ENCODE measurements at regions not wholly inside any gene's neighbourhood (a gene's known extent, or its start where the extent isn't known, plus 50 kb on each side); places are given as distances from the start of the nearest gene placed in this dataset.

DNA sequence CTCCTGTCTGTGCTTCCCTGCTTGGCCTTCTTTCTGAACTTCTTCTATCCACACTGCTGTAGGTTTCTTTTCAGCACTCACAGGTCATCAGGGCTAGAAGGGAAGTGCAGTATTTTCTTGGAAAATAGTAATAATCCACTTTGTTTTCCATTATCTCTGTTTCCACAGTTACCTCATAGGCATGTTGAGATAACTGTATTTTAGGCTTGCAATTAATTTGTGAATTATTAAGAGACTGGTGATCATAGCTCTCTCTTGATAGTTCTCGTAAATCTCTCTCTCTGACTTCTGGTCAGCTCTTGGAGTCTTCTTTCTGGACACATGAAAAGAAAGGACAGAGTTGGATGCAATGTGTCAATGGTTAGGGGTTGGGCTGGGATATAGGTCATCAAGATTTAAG lies 243.6 kb upstream of the IGFBP3 start:
- DNase-seq (ENCODE audit: low read depth), result no peak

DNA sequence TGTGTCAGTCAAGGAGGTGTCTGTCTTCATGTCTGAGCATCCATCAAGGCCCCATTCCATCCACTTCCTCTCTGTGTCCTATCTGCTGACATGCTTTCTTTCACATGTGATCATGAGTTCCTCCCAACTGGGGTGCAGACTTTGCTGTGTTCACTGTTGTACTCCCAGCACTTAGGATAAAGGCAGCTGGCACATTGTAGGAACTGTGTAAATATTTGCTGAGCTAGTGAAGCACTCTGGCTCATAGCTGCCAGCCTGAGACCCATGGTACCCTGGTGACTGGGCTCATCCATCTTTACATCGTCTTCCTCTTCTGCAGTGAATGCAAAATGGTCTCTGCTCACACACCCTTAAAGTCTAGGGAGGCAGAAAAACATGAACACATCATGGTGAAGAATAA lies 242.2 kb upstream of the IGFBP3 start:
- no peak for DNase-seq (ENCODE audit: low read depth)

- DNase-seq (ENCODE audit: low read depth), result no peak
Measured at GRCh38 chr7:46162609-46163008, 241.5 kb upstream of the IGFBP3 start.

DNA sequence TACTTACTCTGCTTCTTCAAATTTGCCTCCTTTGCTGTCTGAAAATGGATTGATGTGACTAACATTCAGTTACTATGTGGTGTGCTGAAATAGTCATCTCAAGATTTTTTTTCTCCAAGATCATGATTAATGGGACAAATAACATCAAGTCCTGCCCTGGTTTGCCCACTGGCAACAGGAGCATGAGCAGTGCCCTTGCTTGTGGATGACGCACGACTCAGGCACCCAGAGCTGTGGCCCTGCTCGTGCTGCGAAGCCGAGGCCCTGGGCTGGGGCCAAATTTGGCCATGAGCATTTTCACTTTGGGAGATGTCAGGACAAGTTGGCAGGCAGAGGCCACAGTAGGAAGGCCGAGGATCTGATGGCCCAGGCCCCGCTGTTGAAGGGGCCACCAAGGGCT lies 239.8 kb upstream of the IGFBP3 start:
- DNase-seq (ENCODE audit: low read depth), result no peak

- no peak for DNase-seq (ENCODE audit: low read depth)
Measured at GRCh38 chr7:46157931-46158330, 236.9 kb upstream of the IGFBP3 start.

- no peak for DNase-seq (ENCODE audit: low read depth)
Measured at GRCh38 chr7:46157404-46157803, 236.3 kb upstream of the IGFBP3 start.

DNA sequence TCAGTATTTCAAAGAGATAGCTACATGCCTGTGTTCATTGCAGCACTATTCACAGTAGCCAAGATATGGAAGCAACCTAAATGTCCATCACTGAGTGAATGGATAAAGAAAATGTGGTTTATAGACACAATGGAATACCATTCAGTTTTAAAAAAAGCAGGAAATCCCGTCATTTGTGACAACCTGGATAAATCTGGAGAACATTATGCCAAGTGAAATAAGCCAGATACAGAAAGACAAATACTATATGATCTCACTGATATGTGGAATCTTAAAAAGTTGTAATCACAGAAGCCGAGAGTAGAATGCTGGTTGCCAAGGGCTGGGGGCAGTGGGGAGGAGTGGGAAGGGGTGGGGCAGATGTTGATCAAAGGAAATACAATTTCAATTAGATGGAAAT lies 235.8 kb upstream of the IGFBP3 start:
- no peak for DNase-seq (ENCODE audit: low read depth)

- DNase-seq (ENCODE audit: low read depth), result no peak
Measured at GRCh38 chr7:46156086-46156485, 235.0 kb upstream of the IGFBP3 start.

GRCh38 chr7:46155367-46155766 lies 234.3 kb upstream of the IGFBP3 start:
- no peak for DNase-seq (ENCODE audit: low read depth)

- no peak for DNase-seq (ENCODE audit: low read depth)
Measured at GRCh38 chr7:46153951-46154787, 233.1 kb upstream of the IGFBP3 start.

- no peak for DNase-seq (ENCODE audit: low read depth)
Measured at GRCh38 chr7:46153583-46153950, 232.5 kb upstream of the IGFBP3 start.

DNA sequence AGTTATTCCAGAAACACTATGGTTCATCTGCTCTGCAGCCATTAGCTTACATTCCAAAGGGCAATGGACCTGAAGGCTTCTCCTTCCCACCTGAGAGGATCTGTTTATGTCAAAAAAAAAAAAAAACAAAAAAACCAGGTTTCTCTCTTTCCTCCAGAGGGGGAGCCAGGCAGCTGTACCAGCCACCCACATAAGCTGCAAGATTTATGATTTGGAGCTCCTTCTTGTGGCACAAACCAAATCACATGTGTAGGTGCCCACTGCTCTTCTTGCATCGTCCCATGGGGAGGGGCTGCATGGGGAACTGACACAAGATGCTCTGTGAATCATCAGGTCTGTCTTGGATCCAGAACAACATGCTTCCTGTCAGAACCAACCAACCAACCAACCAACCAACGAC lies 231.6 kb upstream of the IGFBP3 start:
- DNase-seq (ENCODE audit: low read depth), result no peak

- no peak for DNase-seq (ENCODE audit: low read depth)
Measured at GRCh38 chr7:46150721-46151120, 229.6 kb upstream of the IGFBP3 start.

DNA sequence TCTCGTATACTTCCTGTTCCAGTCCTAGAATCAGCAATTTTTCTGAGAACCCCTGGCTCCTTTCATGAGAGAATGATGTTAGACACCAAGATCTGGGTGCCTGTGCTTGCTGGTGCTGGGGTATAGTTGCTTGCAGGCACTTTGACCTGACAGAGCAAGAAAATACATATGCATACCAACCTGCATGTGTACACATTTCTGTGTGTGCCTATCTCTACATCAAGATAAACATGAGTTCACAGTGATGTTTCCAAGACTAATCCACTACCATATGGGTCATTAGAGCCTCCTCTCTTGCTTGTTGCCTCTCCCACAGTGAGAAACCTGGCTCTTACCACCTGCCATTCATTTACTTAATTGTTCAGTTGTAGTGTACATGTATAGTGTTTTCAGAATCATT lies 229.1 kb upstream of the IGFBP3 start:
- DNase-seq (ENCODE audit: low read depth), result no peak

GRCh38 chr7:46147871-46148270 lies 226.8 kb upstream of the IGFBP3 start:
- DNase-seq (ENCODE audit: low read depth), result no peak

- no peak for DNase-seq (ENCODE audit: low read depth)
Measured at GRCh38 chr7:46146454-46147255, 225.6 kb upstream of the IGFBP3 start.

DNA sequence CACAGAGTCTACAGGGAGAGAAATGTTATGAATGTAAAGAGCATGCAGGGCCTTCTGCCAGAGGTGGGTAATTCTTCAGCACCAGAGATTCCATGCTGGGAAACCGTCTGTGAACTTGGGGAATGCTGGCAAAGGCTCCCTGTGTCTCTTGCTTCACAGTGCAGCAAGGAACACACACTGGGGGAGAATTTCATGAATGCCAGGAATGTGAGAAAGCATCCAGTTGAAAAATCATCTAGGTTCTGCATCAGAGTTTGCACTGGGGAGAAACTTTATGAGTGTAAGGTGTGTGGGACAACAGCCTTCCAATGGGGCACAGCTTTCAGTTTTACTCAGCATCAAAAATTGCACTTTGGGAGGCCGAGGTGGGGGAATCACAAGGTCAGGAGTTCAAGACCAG lies 224.3 kb upstream of the IGFBP3 start:
- DNase-seq (ENCODE audit: low read depth), result no peak

GRCh38 chr7:46143949-46144917 lies 223.2 kb upstream of the IGFBP3 start:
- DNase-seq (ENCODE audit: low read depth), result no peak

DNA sequence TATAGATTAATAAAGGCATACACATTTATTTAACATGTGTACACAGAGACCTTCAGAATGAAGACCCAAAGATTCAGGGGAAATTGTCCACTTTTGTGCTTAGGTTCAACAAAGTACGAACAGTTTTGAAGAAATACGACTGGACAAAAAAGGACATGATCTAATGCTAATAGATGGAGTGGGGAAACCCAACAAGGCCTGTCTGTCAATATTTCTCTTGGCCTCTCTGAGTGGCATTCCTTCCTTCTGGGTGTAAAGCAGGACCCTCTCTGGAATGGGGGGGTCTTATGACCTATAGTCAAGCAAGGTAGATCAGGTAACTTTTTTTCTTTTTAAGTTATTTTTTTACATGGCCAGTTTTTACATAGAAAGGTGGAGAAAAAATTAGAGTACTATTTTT lies 222.3 kb upstream of the IGFBP3 start:
- no peak for DNase-seq (ENCODE audit: low read depth)

DNA sequence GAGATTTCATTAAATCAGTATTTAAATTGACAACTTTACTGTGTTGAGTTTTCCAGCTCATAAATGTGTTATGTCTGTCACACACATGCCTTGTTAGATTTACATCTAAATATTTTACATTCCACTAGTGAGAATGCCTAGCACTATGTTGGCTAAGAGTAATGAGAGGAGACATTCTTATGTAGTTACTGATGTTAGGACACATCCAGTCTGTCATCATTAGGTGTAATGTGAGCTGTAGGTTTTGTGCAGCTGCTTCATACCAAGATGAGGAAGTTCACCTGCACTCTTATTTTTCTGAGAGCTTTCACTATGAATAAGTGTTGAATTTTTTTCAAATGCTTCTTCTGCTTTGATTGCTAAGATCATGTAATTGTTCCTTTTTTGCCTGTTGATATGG lies 218.0 kb upstream of the IGFBP3 start:
- DNase-seq (ENCODE audit: low read depth), result no peak

DNA sequence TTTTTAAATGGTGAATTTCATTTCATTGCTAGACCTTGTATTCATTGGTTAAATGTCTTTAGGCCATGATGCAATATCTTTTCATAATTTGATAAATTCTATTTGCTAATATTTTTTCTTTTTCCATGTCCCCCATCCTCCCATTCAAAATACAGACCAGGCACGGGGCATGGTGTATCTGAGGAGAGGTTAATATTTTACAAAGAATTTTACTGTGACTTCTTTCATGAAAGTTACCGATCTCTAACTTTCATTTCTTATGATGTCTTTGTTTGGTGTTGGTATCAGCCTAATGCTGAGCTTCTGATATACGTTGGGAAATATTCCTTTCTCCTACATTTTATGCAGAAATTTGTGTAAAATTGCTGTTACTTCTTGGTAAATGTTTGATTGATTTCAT lies 216.7 kb upstream of the IGFBP3 start:
- DNase-seq (ENCODE audit: low read depth), result no peak

DNA sequence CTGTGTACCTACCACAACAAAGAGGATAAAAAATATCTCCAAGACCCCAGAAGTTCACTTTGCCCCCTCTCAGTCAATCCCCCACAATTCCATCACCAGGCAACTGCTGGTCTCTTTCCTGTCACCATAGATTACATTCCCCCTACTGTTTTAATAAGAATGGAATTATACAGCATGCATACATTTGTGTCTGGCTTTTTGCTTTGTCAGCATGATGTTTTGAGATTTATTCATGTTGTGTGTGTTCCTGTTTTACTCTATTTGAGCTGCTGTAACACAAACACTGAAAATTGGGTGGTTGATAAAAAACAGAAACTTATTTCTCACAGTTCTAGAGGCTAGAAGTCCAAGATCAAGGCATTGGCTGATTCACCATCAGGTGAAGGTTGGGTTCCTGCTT lies 214.5 kb upstream of the IGFBP3 start:
- DNase-seq (ENCODE audit: low read depth), result no peak
